GM19463 (cell line): ENCODE measurements at regions not wholly inside any gene's neighbourhood (a gene's known extent, or its start where the extent isn't known, plus 50 kb on each side); places are given as distances from the start of the nearest gene placed in this dataset.
"Not testable (repeated sequence)": the region's sequence is repeated elsewhere in the genome, so short reads cannot be mapped to it uniquely, and the experiment has no call there.

Experiments used
- ATAC-seq: cut with Tn5 transposase; IDR thresholded peaks from one replicate; pipeline ENCODE4 v1.9.1; 2021; ENCODE audit warnings: mild to moderate bottlenecking, moderate library complexity; ENCODE audit not compliant: unreplicated experiment

DNA sequence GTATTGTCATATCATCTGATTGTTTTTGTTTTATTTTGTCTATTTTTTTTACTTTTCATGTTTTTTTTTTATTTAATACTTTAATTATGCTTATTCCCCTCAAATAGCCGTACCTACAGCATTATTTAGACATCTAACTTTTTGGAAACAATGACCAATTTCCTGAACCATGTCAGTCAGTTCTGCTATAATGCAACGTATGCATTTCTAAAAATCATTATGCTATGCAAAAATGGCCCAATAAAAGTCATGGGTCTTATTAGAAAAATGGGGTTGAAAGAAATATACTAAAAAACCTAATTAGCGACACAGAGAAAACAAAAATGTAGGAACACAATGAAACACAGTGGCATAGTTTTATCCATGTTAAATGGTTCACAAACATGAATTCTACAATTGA, 1454.7 kb downstream of the GRIK2 start:
- no peak for ATAC-seq

DNA sequence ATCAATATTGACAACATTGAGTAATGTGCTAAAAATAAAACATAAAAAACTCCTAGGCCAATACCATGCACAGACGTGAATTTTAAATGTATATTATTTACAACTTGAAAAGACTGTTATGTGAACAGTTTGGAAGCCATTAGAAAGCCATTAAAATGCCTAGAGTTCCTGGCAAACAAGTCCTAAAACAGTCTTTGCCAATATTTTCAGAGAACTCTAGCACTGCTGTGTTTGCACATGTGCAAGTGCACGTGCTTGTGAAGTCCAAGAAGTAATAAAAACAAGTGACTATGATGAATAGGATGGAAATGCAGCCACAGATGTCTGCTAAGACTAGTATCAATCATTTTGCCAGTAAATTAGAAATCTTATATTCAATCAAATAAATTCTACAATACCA, 1447.6 kb downstream of the GRIK2 start:
- no peak for ATAC-seq

DNA sequence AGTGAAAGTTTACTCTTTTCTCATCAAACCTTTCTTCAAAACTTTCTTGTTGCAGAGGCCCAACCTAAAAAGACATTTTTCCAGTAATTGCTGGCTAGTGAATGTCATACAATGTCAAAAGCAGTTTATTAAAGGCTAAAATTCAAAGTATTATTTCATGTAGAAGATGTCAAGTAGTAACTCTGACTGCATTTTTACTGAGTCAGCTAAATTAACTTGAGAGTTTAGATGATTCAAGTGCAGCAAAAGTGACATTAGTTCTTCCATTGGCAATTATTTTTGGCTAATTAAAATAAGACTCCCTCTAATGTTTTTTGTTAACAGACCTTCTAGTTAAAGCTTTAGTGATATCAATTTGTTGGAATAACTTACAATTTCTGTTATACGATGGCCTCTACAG, 1438.5 kb downstream of the GRIK2 start:
- no peak for ATAC-seq

GRCh38 chr6:102820098-102820497, 1426.6 kb downstream of the GRIK2 start:
- ATAC-seq = no peak

GRCh38 chr6:102815207-102815606, 1421.7 kb downstream of the GRIK2 start:
- ATAC-seq = no peak

DNA sequence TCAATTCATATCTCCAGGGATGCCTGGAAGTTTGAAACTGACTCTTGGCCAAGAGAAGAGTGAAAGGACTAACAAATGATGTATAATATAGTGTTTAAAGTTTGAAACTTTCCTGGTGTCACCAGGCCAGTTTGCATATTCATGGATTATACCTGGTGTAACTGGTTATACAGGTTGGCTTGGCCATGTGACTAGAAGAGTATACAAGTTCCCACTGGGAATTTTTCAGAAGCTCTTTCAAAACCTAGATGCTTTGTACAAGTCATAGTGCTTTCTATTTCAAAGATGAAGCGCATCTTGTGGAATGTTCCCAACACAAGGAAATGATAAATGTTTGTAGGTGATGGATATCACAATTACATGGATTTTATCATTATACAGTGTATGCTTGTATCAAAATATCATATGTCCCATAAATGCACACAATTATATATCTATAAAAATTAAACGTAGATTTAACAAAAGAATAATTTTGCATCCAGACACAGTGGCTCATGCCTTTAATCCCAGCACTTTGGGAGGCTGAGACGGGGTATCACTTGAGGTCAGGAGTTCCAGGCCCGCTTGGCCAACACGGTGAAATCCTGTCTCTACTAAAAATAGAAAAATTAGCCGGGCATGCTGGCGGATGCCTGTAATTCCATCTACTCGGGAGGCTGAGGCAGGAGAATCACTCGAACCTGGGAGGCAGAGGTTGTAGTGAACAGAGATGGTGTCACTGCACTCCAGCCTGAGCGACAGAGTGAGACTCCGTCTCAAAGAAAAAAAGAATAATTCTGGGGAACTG, 1420.2 kb downstream of the GRIK2 start:
- no peak for ATAC-seq

DNA sequence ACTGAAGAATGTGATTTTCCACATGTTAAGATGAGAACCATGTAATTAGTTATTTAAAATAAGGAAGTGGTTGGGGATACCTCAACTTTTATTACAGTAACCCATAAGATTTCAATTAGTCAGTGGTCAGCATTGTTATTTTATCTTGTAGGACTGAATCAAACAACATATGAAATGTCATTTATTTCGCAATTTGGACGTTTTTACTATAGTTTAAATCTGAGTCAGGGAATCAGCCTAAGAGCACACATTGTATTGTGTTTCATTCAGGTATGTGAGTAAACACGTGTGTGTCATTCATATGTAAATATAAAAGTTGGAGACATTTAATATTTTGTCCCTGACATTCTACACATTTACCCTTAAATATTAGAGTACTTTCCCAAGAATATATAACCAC, 1418.7 kb downstream of the GRIK2 start:
- ATAC-seq = no peak

GRCh38 chr6:102808944-102809505, 1415.5 kb downstream of the GRIK2 start:
- not testable (repeated sequence) for ATAC-seq

- no peak for ATAC-seq
Measured at GRCh38 chr6:102799051-102799450, 1405.5 kb downstream of the GRIK2 start.

DNA sequence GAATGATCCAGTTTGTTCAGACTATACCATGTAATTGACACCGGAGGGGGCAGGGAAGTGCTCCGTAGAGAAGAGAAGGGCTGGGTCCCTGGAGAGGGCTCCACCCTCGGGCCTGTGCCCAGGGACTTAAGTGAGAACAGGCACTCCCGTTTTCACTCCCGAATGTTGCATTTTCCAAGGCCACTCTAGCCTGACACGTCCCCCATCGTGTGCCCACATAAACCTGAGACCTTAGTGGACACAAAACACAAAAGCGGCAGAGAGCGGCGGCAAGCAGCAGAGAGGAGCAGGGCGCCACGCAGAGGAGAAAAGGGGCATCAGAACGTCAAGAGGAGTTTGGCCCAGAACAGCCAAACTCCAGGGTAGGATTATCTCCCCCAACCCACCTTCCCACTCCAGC, 1405.1 kb downstream of the GRIK2 start:
- ATAC-seq = no peak

- no peak for ATAC-seq
Measured at GRCh38 chr6:102793752-102794151, 1400.2 kb downstream of the GRIK2 start.

GRCh38 chr6:102774326-102774725, 1380.8 kb downstream of the GRIK2 start:
- ATAC-seq = no peak

DNA sequence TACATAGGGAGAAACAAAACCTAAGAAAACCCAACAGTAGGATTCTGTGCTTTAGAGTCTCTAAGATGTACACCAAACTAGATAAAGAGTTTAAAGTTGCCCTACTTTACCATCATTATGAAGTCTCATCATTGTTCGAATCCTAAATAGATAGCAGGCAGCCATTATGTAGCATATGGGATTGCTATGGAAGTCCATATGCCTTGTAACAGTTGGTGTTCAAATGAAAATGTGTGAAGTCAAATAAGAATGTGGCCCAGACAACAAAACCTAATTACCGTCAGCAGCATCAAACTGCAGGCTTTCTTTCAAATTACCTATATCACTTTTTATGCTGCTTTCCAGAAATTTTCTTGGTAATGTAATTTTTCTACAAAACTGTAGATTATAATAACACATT, 1380.1 kb downstream of the GRIK2 start:
- no peak for ATAC-seq

DNA sequence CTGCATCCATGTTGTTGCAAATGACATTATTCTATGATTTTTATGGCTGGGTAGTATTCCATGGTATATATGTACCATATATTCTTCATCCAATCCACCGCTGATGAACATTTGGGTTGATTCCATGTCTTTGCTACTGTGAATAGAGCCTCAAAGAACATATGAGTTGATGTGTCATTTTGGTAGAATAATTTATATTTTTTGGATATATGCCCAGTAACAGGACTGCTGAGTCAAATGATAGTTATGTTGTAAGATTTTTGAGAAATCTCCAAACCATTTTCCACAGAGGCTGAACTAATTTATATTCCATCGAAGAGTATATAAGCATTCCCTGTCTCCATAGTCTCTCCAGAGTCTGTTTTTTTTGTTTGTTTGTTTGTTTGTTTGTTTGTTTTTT, 1373.5 kb downstream of the GRIK2 start:
- ATAC-seq = no peak

DNA sequence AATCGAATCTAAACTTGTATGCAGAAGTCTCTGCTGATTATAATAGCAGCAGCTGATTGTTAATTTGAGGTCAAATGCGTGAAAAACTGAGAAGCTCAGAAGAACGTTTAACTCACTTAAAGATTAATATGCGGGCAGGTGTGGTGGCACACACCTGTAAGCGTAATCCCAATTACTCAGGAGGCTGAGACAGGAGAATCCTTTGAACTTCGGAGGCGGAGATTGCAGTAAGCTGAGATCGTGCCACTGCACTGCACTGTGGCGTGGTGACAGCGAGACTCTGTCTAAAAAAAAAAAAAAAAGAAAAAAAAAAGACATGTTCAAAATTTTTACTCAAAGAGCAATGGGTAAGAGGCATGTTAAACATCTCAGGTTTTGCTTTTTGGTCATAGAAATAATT, 1370.8 kb downstream of the GRIK2 start:
- ATAC-seq = no peak

DNA sequence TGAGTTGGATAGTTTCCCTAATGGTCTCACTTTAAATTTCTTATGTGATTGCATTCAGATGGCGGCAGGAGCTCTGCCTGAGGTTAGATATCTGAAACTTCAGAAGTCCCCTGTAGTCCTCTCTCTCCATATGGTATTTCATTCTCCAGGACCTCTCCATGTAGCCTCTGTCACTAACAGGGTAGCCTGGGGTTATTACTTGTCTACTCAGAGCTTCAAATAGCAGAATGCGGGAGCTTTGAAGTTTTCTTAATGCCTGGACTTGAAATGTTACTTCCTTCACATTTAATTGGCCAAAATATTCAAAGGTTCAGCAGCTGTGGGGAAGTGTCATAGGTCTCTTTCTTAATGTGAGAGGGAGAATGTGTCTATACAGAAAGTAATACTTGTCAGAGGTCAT, 1370.4 kb downstream of the GRIK2 start:
- no peak for ATAC-seq

DNA sequence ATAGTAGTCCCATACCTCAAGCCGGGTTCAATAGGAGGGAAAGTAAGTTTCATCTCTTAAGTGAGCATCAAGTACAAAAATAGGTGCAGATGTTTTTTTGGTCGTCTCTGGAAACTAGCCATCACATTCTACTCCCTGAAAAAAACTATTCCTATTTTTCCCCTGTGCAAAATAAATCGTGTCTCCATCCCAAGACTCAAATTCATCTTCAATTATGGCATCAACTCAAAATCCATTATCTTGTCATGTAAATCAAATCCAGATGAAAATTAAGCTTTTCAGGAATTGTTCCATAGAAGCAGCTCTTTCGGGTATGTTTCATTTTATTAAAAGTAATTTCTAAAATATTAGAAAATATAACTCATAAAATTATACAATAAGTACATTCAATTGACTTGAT, 1368.4 kb downstream of the GRIK2 start:
- ATAC-seq = no peak

GRCh38 chr6:102759415-102759814, 1365.9 kb downstream of the GRIK2 start:
- no peak for ATAC-seq

DNA sequence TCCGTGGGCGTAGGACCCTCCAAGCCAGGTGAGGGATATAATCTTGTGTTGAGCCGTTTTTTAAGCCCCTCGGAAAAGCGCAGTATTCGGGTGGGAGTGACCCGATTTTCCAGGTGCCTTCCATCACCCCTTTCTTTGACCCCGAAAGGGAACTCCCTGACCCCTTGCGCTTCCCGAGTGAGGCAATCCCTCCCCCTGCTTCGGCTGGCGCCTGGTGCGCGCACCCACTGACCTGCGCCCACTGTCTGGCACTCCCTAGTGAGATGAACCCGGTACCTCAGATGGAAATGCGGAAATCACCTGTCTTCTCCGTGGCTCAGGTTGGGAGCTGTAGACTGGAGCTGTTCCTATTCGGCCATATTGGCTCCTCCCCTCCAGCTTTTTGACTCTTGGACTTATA, 1365.0 kb downstream of the GRIK2 start:
- not testable (repeated sequence) for ATAC-seq

DNA sequence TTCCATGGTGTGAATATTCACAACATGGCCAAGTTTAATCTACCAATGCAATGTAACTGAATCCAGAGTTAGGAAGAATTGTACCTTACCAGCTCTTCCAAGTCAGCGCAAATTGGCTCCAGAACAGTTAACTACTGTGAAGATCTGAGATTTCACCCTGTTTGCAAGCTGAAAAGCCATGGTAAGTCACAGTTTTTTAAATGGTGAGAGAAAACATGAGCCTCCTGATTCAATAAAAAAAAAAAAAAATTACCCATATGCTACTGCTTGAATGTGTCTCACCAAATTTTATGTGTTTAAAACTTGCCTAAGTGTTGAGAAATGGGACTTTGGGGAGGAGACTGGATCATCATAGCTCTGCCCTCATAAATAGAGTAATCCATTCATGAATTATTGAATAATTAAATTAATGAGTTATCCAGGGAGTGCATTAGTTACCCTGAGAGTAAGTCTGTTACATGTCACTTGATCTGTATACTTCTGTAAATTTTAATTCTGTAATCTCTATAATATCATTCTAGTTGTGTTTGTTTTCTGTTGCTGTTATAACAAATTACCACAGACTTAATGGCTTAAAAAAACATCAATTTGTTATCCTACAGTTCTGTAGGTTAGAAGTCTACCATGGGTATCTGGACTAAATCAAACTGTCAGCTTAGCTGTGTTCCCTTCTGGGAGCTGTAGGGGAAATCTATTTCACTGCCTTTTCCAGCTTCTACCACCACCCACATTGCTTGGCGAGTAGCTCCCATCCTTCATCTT, 1355.9 kb downstream of the GRIK2 start:
- ATAC-seq = no peak

DNA sequence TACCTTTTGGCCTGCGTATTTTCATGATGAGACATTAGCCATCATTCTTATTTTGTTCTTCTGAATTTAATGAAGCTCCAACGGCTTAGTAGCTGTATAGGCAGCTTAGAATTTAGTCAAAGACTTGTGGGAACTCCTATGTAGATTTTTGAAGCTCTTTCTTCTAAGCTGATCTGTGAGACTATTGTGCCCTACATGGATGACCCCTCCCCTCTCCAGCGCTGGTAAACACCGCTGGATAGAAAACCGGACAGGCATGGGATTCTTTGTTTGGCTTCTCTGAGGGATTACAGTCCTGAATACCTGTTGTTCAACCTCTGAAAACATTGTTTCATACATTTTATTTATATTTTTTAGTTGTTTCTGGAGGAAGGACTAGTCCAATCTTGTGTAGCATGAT, 1353.4 kb downstream of the GRIK2 start:
- ATAC-seq = no peak

DNA sequence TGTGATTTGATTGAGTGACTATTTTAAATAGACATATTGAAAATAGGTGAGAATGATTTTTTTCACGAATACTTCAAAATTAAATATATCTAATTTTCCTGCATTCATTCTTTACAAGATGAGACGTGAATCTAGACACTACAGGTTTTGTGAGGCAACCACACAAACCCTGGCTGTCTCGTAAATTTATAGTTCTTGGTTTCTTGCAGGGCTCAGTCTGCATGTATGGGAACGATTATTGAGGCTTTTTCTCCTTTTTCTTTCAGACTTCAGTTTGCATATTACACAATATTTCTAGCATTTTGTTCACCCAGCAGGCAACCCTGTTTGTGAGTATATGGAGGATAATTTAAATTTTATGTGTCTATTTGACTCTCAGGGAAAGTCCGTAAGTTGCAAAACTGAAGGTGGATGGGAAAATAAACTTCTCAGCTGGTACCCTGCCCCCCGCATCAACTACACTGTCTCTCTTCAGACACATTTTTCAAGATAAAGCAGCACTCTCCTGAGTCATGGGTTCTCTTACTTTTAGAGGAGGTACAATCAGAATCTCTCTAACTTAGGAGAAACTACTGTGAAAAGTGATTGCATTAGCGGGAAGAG, 1349.3 kb downstream of the GRIK2 start:
- ATAC-seq = no peak
